Spleen (tissue), 7 donors: ENCODE measurements at regions not wholly inside any gene's neighbourhood (a gene's known extent, or its start where the extent isn't known, plus 50 kb on each side); places are given as distances from the start of the nearest gene placed in this dataset.

Experiments used
- CTCF ChIP-seq, 11 experiments: fragments of 200-600 bp in 7 of 11; fragments of 450-650 bp in 4 of 11; sonication (generic) in 4 of 11; IDR thresholded peaks in 8 of 11; conservative IDR thresholded peaks in 3 of 11; 1 replicate in 7 of 11; 2 replicates in 4 of 11; pipeline versions ENCODE4 v1.4.0 to v1.8.0; 2016 to 2021; ENCODE audit warnings: antibody characterized with exemption in 11 of 11, inconsistent platforms in 4 of 11, mild to moderate bottlenecking in 1 of 11
- POLR2A ChIP-seq, 3 donors: fragments of 450-650 bp; IDR thresholded peaks; one replicate each; pipeline ENCODE4 v1.5.1; 2017; ENCODE audit warnings: antibody characterized with exemption in 3 of 3, mild to moderate bottlenecking in 1 of 3
- POLR2AphosphoS5 ChIP-seq, 3 donors: sonication (generic); formaldehyde crosslinking; IDR thresholded peaks; one replicate each; pipeline ENCODE4 v1.5.1; 2017; ENCODE audit warnings: antibody characterized with exemption in 3 of 3
- donor health status: DM: no; HTN: no; CAD: no; lungs with moderate emphysema.
- donor health status: DM: no; HTN: no; CAD: no.
- donor health status: DM: no; HTN: no; CAD: no.

- TF ChIP-seq CTCF (IDR thresholded peaks at IDR 0.05 in 8 of 11, conservative IDR thresholded peaks at IDR 0.05 in 3 of 11) (no peak), POLR2AphosphoS5 (IDR thresholded peaks at IDR 0.05) (no peak), POLR2A (IDR thresholded peaks at IDR 0.05) (no peak)
These were observed 282.2 kb upstream of the KLF14 start for GRCh38 chr7:131016230-131016629.
